GM23338 (cell line): ENCODE measurements at regions not wholly inside any gene's neighbourhood (a gene's known extent, or its start where the extent isn't known, plus 50 kb on each side); places are given as distances from the start of the nearest gene placed in this dataset.

Experiments used
- ATAC-seq: fragments of 200-7000 bp; cut with Tn5 transposase; 3 replicates; pipeline ENCODE4 v1.9.1; 2020
- DNase-seq: peaks from one replicate; pipeline ENCODE4 v3.0.0-alpha.2; 2015; ENCODE audit warnings: low spot score
- H2AFZ ChIP-seq: fragments of 200-600 bp; sonication (generic); 2 replicates; pipeline ENCODE4 v1.8.0; 2016; ENCODE audit warnings: antibody characterized with exemption, mild to moderate bottlenecking, moderate library complexity
- H3F3A ChIP-seq: fragments of 200-600 bp; sonication (generic); replicated peaks from 2 replicates; pipeline ENCODE4 v1.8.0; 2017; ENCODE audit warnings: antibody characterized with exemption, mixed run types, low read depth
- H3K27ac ChIP-seq: fragments of 200-600 bp; sonication (generic); 2 replicates; pipeline ENCODE4 v1.6.1; 2016; ENCODE audit warnings: low read depth
- H3K27me3 ChIP-seq: fragments of 200-600 bp; sonication (generic); 2 replicates; pipeline ENCODE4 v1.8.0; 2016; ENCODE audit warnings: mild to moderate bottlenecking, mixed run types, moderate library complexity; ENCODE audit not compliant: insufficient read depth
- H3K36me3 ChIP-seq: fragments of 200-600 bp; sonication (generic); 2 replicates; pipeline ENCODE4 v1.8.0; 2016; ENCODE audit warnings: mild to moderate bottlenecking; ENCODE audit not compliant: insufficient read depth
- H3K4me1 ChIP-seq: fragments of 200-600 bp; sonication (generic); 2 replicates; pipeline ENCODE4 v1.8.0; 2016; ENCODE audit warnings: mild to moderate bottlenecking, moderate library complexity; ENCODE audit not compliant: insufficient read depth
- H3K4me2 ChIP-seq: fragments of 200-600 bp; sonication (generic); 2 replicates; pipeline ENCODE4 v1.7.1; 2017; ENCODE audit warnings: mixed run types
- H3K4me3 ChIP-seq: fragments of 200-600 bp; sonication (generic); 2 replicates; pipeline ENCODE4 v1.6.1; 2016; ENCODE audit warnings: mixed run types
- H3K79me2 ChIP-seq: fragments of 200-600 bp; sonication (generic); replicated peaks from 2 replicates; pipeline ENCODE4 v1.8.0; 2017; ENCODE audit warnings: mild to moderate bottlenecking; ENCODE audit not compliant: insufficient read depth
- H3K9me2 ChIP-seq: fragments of 200-600 bp; sonication (generic); 2 replicates; pipeline ENCODE4 v1.8.0; 2017; ENCODE audit not compliant: insufficient read depth
- H4K20me1 ChIP-seq: fragments of 200-600 bp; sonication (generic); replicated peaks from 2 replicates; pipeline ENCODE4 v1.8.0; 2017; ENCODE audit warnings: mild to moderate bottlenecking; ENCODE audit not compliant: insufficient read depth
- H3K27ac Mint-ChIP-seq: 2 replicates; pipeline ENCODE4 v1.8.0; 2020; ENCODE audit warnings: inconsistent platforms, mild to moderate bottlenecking, moderate library complexity, mixed read lengths
- H3K27me3 Mint-ChIP-seq: 3 replicates; pipeline ENCODE4 v1.8.0; 2022; ENCODE audit warnings: low read depth, mild to moderate bottlenecking, moderate library complexity, mixed read lengths, inconsistent platforms; ENCODE audit not compliant: insufficient read depth, poor library complexity
- H3K36me3 Mint-ChIP-seq: 3 replicates; pipeline ENCODE4 v1.8.0; 2021; ENCODE audit warnings: low read depth, mild to moderate bottlenecking, inconsistent platforms, moderate library complexity, mixed read lengths
- H3K4me1 Mint-ChIP-seq: 3 replicates; pipeline ENCODE4 v1.8.0; 2020; ENCODE audit warnings: mild to moderate bottlenecking, inconsistent platforms, mixed read lengths
- H3K4me3 Mint-ChIP-seq: 3 replicates; pipeline ENCODE4 v1.8.0; 2021; ENCODE audit warnings: moderate library complexity, mild to moderate bottlenecking, inconsistent platforms, mixed read lengths
- H3K9me3 Mint-ChIP-seq: 3 replicates; pipeline ENCODE4 v1.8.0; 2020; ENCODE audit warnings: moderate library complexity, mild to moderate bottlenecking, inconsistent platforms, mixed read lengths
- POLR2AphosphoS5 ChIP-seq: IDR thresholded peaks from 2 replicates; pipeline ENCODE4 v1.6.1; 2016; ENCODE audit warnings: antibody characterized with exemption, low read depth
- STAT1 ChIP-seq: IDR thresholded peaks from one replicate; pipeline ENCODE4 v1.6.1; 2016; ENCODE audit warnings: antibody characterized with exemption; ENCODE audit not compliant: unreplicated experiment
- TF ChIP-seq, protein P1 (sequence below): IDR thresholded peaks from 2 replicates; pipeline ENCODE4 v1.6.1; 2016; ENCODE audit warnings: antibody characterized with exemption
- TF ChIP-seq, protein P2 (sequence below): fragments of 250-450 bp; sonication (Bioruptor Pico); IDR thresholded peaks from 2 replicates; pipeline ENCODE4 v1.5.0; 2020; ENCODE audit warnings: mild to moderate bottlenecking, moderate library complexity

DNA sequence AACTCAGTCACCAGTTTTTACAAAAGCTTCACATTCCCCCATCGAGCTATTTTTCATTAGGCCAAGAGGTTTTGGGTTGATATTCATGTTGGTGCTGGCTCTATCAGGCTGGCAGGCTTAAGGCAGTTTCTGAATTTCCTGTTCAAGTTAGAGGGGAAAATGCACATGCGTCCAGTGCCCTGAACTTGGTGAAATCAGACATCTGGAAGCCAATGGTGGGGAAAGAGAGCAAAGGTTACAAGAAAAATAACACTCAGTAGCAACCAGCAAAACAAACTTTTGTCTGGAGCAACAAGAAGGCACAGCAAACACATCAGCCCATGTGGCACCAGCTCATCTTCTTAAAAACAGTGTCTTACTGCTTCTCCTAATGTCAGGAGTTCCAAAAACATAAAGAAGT is 155.6 kb upstream of the TSC22D2 start:
- no peaks in the 10 kb centered on the region for H3F3A ChIP-seq
- Mint-ChIP-seq H3K36me3 (no peaks in the 10 kb centered on the region), H3K27me3 (no peaks in the 10 kb centered on the region), H3K4me1 (peaks cover 33% of the 10 kb centered on the region), H3K9me3 (no peaks in the 10 kb centered on the region; the same call in 2 of the 3 replicates), H3K4me3 (no peak overlapping the region), H3K27ac (no peak overlapping the region)
- H3K9me2 ChIP-seq, result no peaks in the 10 kb centered on the region
- H3K4me3 ChIP-seq, result no peak overlapping the region
- no peak for DNase-seq
- no peak overlapping the region for H3K4me2 ChIP-seq
- H3K27ac ChIP-seq, result no peak overlapping the region
- TF ChIP-seq POLR2AphosphoS5 (no peak), STAT1 (no peak)
- TF ChIP-seq, protein P1, sequence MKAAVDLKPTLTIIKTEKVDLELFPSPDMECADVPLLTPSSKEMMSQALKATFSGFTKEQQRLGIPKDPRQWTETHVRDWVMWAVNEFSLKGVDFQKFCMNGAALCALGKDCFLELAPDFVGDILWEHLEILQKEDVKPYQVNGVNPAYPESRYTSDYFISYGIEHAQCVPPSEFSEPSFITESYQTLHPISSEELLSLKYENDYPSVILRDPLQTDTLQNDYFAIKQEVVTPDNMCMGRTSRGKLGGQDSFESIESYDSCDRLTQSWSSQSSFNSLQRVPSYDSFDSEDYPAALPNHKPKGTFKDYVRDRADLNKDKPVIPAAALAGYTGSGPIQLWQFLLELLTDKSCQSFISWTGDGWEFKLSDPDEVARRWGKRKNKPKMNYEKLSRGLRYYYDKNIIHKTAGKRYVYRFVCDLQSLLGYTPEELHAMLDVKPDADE, result no peak
- TF ChIP-seq, protein P2, sequence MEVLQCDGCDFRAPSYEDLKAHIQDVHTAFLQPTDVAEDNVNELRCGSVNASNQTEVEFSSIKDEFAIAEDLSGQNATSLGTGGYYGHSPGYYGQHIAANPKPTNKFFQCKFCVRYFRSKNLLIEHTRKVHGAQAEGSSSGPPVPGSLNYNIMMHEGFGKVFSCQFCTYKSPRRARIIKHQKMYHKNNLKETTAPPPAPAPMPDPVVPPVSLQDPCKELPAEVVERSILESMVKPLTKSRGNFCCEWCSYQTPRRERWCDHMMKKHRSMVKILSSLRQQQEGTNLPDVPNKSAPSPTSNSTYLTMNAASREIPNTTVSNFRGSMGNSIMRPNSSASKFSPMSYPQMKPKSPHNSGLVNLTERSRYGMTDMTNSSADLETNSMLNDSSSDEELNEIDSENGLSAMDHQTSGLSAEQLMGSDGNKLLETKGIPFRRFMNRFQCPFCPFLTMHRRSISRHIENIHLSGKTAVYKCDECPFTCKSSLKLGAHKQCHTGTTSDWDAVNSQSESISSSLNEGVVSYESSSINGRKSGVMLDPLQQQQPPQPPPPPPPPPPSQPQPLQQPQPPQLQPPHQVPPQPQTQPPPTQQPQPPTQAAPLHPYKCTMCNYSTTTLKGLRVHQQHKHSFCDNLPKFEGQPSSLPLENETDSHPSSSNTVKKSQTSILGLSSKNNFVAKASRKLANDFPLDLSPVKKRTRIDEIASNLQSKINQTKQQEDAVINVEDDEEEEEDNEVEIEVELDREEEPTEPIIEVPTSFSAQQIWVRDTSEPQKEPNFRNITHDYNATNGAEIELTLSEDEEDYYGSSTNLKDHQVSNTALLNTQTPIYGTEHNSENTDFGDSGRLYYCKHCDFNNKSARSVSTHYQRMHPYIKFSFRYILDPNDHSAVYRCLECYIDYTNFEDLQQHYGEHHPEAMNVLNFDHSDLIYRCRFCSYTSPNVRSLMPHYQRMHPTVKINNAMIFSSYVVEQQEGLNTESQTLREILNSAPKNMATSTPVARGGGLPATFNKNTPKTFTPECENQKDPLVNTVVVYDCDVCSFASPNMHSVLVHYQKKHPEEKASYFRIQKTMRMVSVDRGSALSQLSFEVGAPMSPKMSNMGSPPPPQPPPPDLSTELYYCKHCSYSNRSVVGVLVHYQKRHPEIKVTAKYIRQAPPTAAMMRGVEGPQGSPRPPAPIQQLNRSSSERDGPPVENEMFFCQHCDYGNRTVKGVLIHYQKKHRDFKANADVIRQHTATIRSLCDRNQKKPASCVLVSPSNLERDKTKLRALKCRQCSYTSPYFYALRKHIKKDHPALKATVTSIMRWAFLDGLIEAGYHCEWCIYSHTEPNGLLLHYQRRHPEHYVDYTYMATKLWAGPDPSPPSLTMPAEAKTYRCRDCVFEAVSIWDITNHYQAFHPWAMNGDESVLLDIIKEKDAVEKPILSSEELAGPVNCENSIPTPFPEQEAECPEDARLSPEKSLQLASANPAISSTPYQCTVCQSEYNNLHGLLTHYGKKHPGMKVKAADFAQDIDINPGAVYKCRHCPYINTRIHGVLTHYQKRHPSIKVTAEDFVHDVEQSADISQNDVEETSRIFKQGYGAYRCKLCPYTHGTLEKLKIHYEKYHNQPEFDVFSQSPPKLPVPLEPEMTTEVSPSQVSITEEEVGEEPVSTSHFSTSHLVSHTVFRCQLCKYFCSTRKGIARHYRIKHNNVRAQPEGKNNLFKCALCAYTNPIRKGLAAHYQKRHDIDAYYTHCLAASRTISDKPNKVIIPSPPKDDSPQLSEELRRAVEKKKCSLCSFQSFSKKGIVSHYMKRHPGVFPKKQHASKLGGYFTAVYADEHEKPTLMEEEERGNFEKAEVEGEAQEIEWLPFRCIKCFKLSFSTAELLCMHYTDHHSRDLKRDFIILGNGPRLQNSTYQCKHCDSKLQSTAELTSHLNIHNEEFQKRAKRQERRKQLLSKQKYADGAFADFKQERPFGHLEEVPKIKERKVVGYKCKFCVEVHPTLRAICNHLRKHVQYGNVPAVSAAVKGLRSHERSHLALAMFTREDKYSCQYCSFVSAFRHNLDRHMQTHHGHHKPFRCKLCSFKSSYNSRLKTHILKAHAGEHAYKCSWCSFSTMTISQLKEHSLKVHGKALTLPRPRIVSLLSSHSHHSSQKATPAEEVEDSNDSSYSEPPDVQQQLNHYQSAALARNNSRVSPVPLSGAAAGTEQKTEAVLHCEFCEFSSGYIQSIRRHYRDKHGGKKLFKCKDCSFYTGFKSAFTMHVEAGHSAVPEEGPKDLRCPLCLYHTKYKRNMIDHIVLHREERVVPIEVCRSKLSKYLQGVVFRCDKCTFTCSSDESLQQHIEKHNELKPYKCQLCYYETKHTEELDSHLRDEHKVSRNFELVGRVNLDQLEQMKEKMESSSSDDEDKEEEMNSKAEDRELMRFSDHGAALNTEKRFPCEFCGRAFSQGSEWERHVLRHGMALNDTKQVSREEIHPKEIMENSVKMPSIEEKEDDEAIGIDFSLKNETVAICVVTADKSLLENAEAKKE (CRISPR knock-in tag), result no peak
- H2AFZ ChIP-seq, result peak overlapping the region; percentile 70; the same call in 1 of the 2 replicates
- H3K4me1 ChIP-seq, result peaks cover 7% of the 10 kb centered on the region
- H3K36me3 ChIP-seq, result no peaks in the 10 kb centered on the region
- H4K20me1 ChIP-seq, result no peaks in the 10 kb centered on the region
- H3K27me3 ChIP-seq, result no peaks in the 10 kb centered on the region
- ATAC-seq, result no peak
- H3K79me2 ChIP-seq, result no peaks in the 10 kb centered on the region
